Fibroblast of lung (primary cell): ENCODE measurements at regions not wholly inside any gene's neighbourhood (a gene's known extent, or its start where the extent isn't known, plus 50 kb on each side); places are given as distances from the start of the nearest gene placed in this dataset.

Experiments used
- DNase-seq, 2 donors: peaks; one replicate each; pipeline versions ENCODE4 v3.0.0 to v3.0.0-alpha.2; 2010; ENCODE audit warnings: low read depth in 2 of 2
- H2AFZ ChIP-seq: 2 replicates; pipeline ENCODE4 v1.5.1; 2012; ENCODE audit warnings: low read length, control low read depth, inconsistent platforms
- H3K27ac ChIP-seq: 2 replicates; pipeline ENCODE4 v1.5.1; 2011; ENCODE audit warnings: low read length, control low read depth; ENCODE audit not compliant: insufficient read depth
- H3K27me3 ChIP-seq: 2 replicates; pipeline ENCODE4 v1.5.1; 2011; ENCODE audit warnings: mild to moderate bottlenecking, low read length; ENCODE audit not compliant: control insufficient read depth, insufficient read depth
- H3K36me3 ChIP-seq: 2 replicates; pipeline ENCODE4 v1.5.1; 2011; ENCODE audit warnings: low read length; ENCODE audit not compliant: control insufficient read depth, insufficient read depth
- H3K4me1 ChIP-seq: 2 replicates; pipeline ENCODE4 v1.5.1; 2011; ENCODE audit warnings: low read length; ENCODE audit not compliant: control insufficient read depth, insufficient read depth; ENCODE audit errors: extremely low read depth
- H3K4me2 ChIP-seq: 2 replicates; pipeline ENCODE4 v1.5.1; 2011; ENCODE audit warnings: low read length, control low read depth; ENCODE audit not compliant: insufficient read depth; ENCODE audit errors: extremely low read depth
- H3K4me3 ChIP-seq, 4 experiments: fragments of 200-600 bp in 1 of 4; sonication (generic) in 1 of 4; replicated peaks in 1 of 4; 2 replicates each; pipeline ENCODE4 v1.5.1; 2011 to 2016; ENCODE audit warnings: low read length in 4 of 4, low read depth in 3 of 4, mild to moderate bottlenecking in 3 of 4, control low read depth in 2 of 4, inconsistent platforms in 1 of 4, mixed read lengths in 1 of 4; ENCODE audit not compliant: insufficient read depth in 1 of 4; ENCODE audit errors: control extremely low read depth in 1 of 4
- H3K79me2 ChIP-seq: 2 replicates; pipeline ENCODE4 v1.5.1; 2012; ENCODE audit warnings: mild to moderate bottlenecking, low read length, inconsistent platforms; ENCODE audit not compliant: control insufficient read depth, insufficient read depth
- H3K9ac ChIP-seq: 2 replicates; pipeline ENCODE4 v1.5.1; 2011; ENCODE audit warnings: mild to moderate bottlenecking, low read length, control low read depth; ENCODE audit not compliant: insufficient read depth
- H3K9me3 ChIP-seq: 2 replicates; pipeline ENCODE4 v1.5.1; 2012; ENCODE audit warnings: low read depth, low read length; ENCODE audit not compliant: control insufficient read depth, insufficient read depth
- H4K20me1 ChIP-seq: 2 replicates; pipeline ENCODE4 v1.5.1; 2011; ENCODE audit warnings: low read length; ENCODE audit not compliant: control insufficient read depth, insufficient read depth; ENCODE audit errors: extremely low read depth
- CTCF ChIP-seq, 2 donors: IDR thresholded peaks in 1 of 2; conservative IDR thresholded peaks in 1 of 2; 1 replicate in 1 of 2; 2 replicates in 1 of 2; pipeline ENCODE4 v1.5.1; 2011 to 2012; ENCODE audit warnings: low read length in 2 of 2, control low read depth in 1 of 2, inconsistent platforms in 1 of 2, low read depth in 1 of 2, mild to moderate bottlenecking in 1 of 2
- EZH2 ChIP-seq: IDR thresholded peaks from 2 replicates; pipeline ENCODE4 v1.5.1; 2012; ENCODE audit warnings: low read length, control low read depth, mild to moderate bottlenecking; ENCODE audit errors: missing control alignments

- TF ChIP-seq CTCF (conservative IDR thresholded peaks at IDR 0.05 in 1 of 2, IDR thresholded peaks at IDR 0.05 in 1 of 2; ENCODE audit: low read depth in 1 of 2, low read length in 2 of 2): no peak
- TF ChIP-seq EZH2: no peak
- Histone ChIP-seq H2AFZ (no peak overlapping the region), H3K4me2 (no peak overlapping the region), H3K79me2 (no peaks in the 10 kb centered on the region), H3K9me3 (no peaks in the 10 kb centered on the region), H3K9ac (no peak overlapping the region), H3K27me3 (no peaks in the 10 kb centered on the region), H4K20me1 (no peaks in the 10 kb centered on the region), H3K4me3 (no peak overlapping the region), H3K27ac (no peak overlapping the region), H3K36me3 (no peaks in the 10 kb centered on the region), H3K4me1 (no peaks in the 10 kb centered on the region)
- DNase-seq: no peak
Measured at GRCh38 chr2:195606179-195606578, 50.8 kb upstream of the SLC39A10 start.

- H3K79me2 ChIP-seq: no peaks in the 10 kb centered on the region
- no peaks in the 10 kb centered on the region for H3K36me3 ChIP-seq
- H3K9me3 ChIP-seq: no peaks in the 10 kb centered on the region
- TF ChIP-seq EZH2: no peak
- H3K4me1 ChIP-seq: no peaks in the 10 kb centered on the region
- H4K20me1 ChIP-seq: no peaks in the 10 kb centered on the region
- no peaks in the 10 kb centered on the region for H3K27me3 ChIP-seq
- no peak for DNase-seq
- no peak overlapping the region for H2AFZ ChIP-seq
- no peak overlapping the region for H3K4me2 ChIP-seq
- H3K4me3 ChIP-seq: no peak overlapping the region
- no peak overlapping the region for H3K27ac ChIP-seq
- H3K9ac ChIP-seq: no peak overlapping the region
Measured at GRCh38 chr2:195604706-195605105, 52.3 kb upstream of the SLC39A10 start.

- H3K9me3 ChIP-seq: no peaks in the 10 kb centered on the region
- no peak overlapping the region for H3K27ac ChIP-seq
- no peaks in the 10 kb centered on the region for H3K79me2 ChIP-seq
- H3K4me1 ChIP-seq: no peaks in the 10 kb centered on the region
- H3K9ac ChIP-seq: no peak overlapping the region
- TF ChIP-seq CTCF (conservative IDR thresholded peaks at IDR 0.05 in 1 of 2, IDR thresholded peaks at IDR 0.05 in 1 of 2; ENCODE audit: low read depth in 1 of 2, low read length in 2 of 2): no peak
- TF ChIP-seq EZH2: no peak
- no peak overlapping the region for H3K4me2 ChIP-seq
- DNase-seq: no peak
- no peak overlapping the region for H3K4me3 ChIP-seq
- H4K20me1 ChIP-seq: no peaks in the 10 kb centered on the region
- H2AFZ ChIP-seq: no peak overlapping the region
- no peaks in the 10 kb centered on the region for H3K36me3 ChIP-seq
- no peaks in the 10 kb centered on the region for H3K27me3 ChIP-seq
Measured at GRCh38 chr2:195603998-195604397, 53.0 kb upstream of the SLC39A10 start.
